ENCODE measurements at regions not wholly inside any gene's neighbourhood (a gene's known extent, or its start where the extent isn't known, plus 50 kb on each side); places are given as distances from the start of the nearest gene placed in this dataset.

- TF ChIP-seq POLR2A (IDR thresholded peaks at IDR 0.05) (no peak), POLR2AphosphoS5 (IDR thresholded peaks at IDR 0.05) (no peak), EP300 (IDR thresholded peaks at IDR 0.05; ENCODE audit: low read depth) (no peak)
- TF ChIP-seq, protein P1, sequence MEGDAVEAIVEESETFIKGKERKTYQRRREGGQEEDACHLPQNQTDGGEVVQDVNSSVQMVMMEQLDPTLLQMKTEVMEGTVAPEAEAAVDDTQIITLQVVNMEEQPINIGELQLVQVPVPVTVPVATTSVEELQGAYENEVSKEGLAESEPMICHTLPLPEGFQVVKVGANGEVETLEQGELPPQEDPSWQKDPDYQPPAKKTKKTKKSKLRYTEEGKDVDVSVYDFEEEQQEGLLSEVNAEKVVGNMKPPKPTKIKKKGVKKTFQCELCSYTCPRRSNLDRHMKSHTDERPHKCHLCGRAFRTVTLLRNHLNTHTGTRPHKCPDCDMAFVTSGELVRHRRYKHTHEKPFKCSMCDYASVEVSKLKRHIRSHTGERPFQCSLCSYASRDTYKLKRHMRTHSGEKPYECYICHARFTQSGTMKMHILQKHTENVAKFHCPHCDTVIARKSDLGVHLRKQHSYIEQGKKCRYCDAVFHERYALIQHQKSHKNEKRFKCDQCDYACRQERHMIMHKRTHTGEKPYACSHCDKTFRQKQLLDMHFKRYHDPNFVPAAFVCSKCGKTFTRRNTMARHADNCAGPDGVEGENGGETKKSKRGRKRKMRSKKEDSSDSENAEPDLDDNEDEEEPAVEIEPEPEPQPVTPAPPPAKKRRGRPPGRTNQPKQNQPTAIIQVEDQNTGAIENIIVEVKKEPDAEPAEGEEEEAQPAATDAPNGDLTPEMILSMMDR (IDR thresholded peaks at IDR 0.05), result peak; percentile 82 to 93 (median 87)
These were observed 141.3 kb upstream of the CCDC54 start for GRCh38 chr3:107235928-107236315.

Data from transverse colon (tissue), 4 donors.